ENCODE measurements at regions not wholly inside any gene's neighbourhood (a gene's known extent, or its start where the extent isn't known, plus 50 kb on each side); places are given as distances from the start of the nearest gene placed in this dataset.
A peak's percentile ranks its signal among the peaks of the same experiment; 100 is the strongest.

DNA sequence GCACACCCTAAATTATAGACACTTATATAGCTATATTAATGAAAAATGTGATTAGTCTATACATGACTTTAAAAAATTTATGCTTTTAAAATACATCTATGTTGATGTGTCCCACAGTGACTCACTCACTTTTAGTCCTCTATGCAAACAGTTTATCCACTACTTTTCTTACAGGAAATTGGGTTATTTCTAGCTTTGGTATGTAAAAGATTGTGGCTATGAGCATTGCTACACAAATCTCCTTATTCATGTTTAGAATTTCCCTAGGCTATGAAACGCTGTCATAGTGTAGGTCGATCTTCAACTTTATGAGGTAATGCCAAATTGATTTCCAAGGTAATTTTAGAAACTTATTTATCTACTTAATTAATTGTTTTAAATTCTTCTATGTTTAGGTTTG is 687.4 kb downstream of the PRR16 start:
- no peaks in the 10 kb centered on the region for H3K27me3 ChIP-seq (ENCODE audit: insufficient read depth, low read length, poor library complexity)
- H3K4me2 ChIP-seq (ENCODE audit: insufficient read depth, low read length), result no peak overlapping the region
- H3K79me2 ChIP-seq (ENCODE audit: insufficient read depth, low read length), result no peaks in the 10 kb centered on the region
- no peak for TF ChIP-seq EZH2 (IDR thresholded peaks at IDR 0.05; ENCODE audit: borderline replicate concordance, low read depth, low read length, severe bottlenecking)
- TF ChIP-seq, protein P1, sequence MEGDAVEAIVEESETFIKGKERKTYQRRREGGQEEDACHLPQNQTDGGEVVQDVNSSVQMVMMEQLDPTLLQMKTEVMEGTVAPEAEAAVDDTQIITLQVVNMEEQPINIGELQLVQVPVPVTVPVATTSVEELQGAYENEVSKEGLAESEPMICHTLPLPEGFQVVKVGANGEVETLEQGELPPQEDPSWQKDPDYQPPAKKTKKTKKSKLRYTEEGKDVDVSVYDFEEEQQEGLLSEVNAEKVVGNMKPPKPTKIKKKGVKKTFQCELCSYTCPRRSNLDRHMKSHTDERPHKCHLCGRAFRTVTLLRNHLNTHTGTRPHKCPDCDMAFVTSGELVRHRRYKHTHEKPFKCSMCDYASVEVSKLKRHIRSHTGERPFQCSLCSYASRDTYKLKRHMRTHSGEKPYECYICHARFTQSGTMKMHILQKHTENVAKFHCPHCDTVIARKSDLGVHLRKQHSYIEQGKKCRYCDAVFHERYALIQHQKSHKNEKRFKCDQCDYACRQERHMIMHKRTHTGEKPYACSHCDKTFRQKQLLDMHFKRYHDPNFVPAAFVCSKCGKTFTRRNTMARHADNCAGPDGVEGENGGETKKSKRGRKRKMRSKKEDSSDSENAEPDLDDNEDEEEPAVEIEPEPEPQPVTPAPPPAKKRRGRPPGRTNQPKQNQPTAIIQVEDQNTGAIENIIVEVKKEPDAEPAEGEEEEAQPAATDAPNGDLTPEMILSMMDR (IDR thresholded peaks at IDR 0.05; ENCODE audit: borderline replicate concordance, extremely low read depth, low read length, poor library complexity, severe bottlenecking), result no peak
- H3K9me3 ChIP-seq (ENCODE audit: insufficient read depth, low read length, severe bottlenecking), result no peaks in the 10 kb centered on the region
- no peak overlapping the region for H2AFZ ChIP-seq (ENCODE audit: low read depth, low read length)
- DNase-seq, result no peak
- H3K27ac ChIP-seq (ENCODE audit: low read length), result no peak overlapping the region
- no peak overlapping the region for H3K4me3 ChIP-seq (ENCODE audit: low read depth in 1 of 2, low read length in 2 of 2)
- H3K36me3 ChIP-seq (ENCODE audit: insufficient read depth, low read length), result no peaks in the 10 kb centered on the region
- no peak overlapping the region for H3K9ac ChIP-seq (ENCODE audit: low read depth, low read length)
- no peaks in the 10 kb centered on the region for H4K20me1 ChIP-seq (ENCODE audit: insufficient read depth, low read length)
- H3K4me1 ChIP-seq (ENCODE audit: insufficient read depth, low read length), result 0 out of 2 replicates have a peak, but pooled peaks cover 4% of the 10 kb centered on the region
- no peak for ATAC-seq (ENCODE audit: insufficient read depth, low read depth)

DNA sequence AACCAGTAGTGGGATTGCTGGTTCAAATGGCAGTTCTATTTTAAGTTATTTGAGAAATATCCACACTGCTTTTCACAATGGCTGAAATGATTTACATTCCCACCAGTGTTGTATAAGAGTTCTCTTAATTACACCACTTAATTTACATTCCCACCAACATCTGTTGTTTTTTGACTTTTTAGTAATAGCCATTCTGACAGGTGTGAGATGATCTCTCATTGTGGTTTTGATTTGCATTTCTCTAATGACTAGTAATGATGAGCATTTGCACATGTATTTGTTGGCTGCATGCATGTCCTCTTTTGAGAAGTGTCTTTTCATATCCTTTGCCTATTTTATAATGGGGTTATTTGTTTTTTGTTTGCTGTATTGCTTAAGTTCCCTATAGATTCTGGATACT is 688.3 kb downstream of the PRR16 start:
- Histone ChIP-seq H3K4me1 (ENCODE audit: insufficient read depth, low read length) (0 out of 2 replicates have a peak, but pooled peaks cover 4% of the 10 kb centered on the region), H4K20me1 (ENCODE audit: insufficient read depth, low read length) (no peaks in the 10 kb centered on the region), H3K79me2 (ENCODE audit: insufficient read depth, low read length) (no peaks in the 10 kb centered on the region), H3K9ac (ENCODE audit: low read depth, low read length) (no peak overlapping the region), H3K9me3 (ENCODE audit: insufficient read depth, low read length, severe bottlenecking) (no peaks in the 10 kb centered on the region), H3K4me3 (ENCODE audit: low read depth in 1 of 2, low read length in 2 of 2) (no peak overlapping the region), H3K27me3 (ENCODE audit: insufficient read depth, low read length, poor library complexity) (no peaks in the 10 kb centered on the region), H2AFZ (ENCODE audit: low read depth, low read length) (peak overlapping the region; percentile 17; the same call in 1 of the 2 replicates), H3K36me3 (ENCODE audit: insufficient read depth, low read length) (no peaks in the 10 kb centered on the region), H3K4me2 (ENCODE audit: insufficient read depth, low read length) (no peak overlapping the region), H3K27ac (ENCODE audit: low read length) (no peak overlapping the region)
- ATAC-seq (ENCODE audit: insufficient read depth, low read depth), result no peak
- DNase-seq, result no peak
- TF ChIP-seq EZH2 (IDR thresholded peaks at IDR 0.05; ENCODE audit: borderline replicate concordance, low read depth, low read length, severe bottlenecking), result no peak
- TF ChIP-seq, protein P1 (IDR thresholded peaks at IDR 0.05; ENCODE audit: borderline replicate concordance, extremely low read depth, low read length, poor library complexity, severe bottlenecking), result no peak

- Histone ChIP-seq H4K20me1 (ENCODE audit: insufficient read depth, low read length) (no peaks in the 10 kb centered on the region), H3K4me1 (ENCODE audit: insufficient read depth, low read length) (0 out of 2 replicates have a peak, but pooled peaks cover 4% of the 10 kb centered on the region), H3K4me3 (ENCODE audit: low read depth in 1 of 2, low read length in 2 of 2) (no peak overlapping the region), H3K79me2 (ENCODE audit: insufficient read depth, low read length) (no peaks in the 10 kb centered on the region), H3K36me3 (ENCODE audit: insufficient read depth, low read length) (no peaks in the 10 kb centered on the region), H3K27ac (ENCODE audit: low read length) (no peak overlapping the region), H3K27me3 (ENCODE audit: insufficient read depth, low read length, poor library complexity) (no peaks in the 10 kb centered on the region), H3K9ac (ENCODE audit: low read depth, low read length) (no peak overlapping the region), H3K4me2 (ENCODE audit: insufficient read depth, low read length) (no peak overlapping the region), H2AFZ (ENCODE audit: low read depth, low read length) (peak overlapping the region; percentile 54; the same call in 1 of the 2 replicates), H3K9me3 (ENCODE audit: insufficient read depth, low read length, severe bottlenecking) (no peaks in the 10 kb centered on the region)
- TF ChIP-seq EZH2 (IDR thresholded peaks at IDR 0.05; ENCODE audit: borderline replicate concordance, low read depth, low read length, severe bottlenecking), result no peak
- TF ChIP-seq, protein P1 (IDR thresholded peaks at IDR 0.05; ENCODE audit: borderline replicate concordance, extremely low read depth, low read length, poor library complexity, severe bottlenecking), result no peak
- DNase-seq (no peak), ATAC-seq (ENCODE audit: insufficient read depth, low read depth) (no peak)
Measured at GRCh38 chr5:121156565-121156964, 692.5 kb downstream of the PRR16 start.

DNA sequence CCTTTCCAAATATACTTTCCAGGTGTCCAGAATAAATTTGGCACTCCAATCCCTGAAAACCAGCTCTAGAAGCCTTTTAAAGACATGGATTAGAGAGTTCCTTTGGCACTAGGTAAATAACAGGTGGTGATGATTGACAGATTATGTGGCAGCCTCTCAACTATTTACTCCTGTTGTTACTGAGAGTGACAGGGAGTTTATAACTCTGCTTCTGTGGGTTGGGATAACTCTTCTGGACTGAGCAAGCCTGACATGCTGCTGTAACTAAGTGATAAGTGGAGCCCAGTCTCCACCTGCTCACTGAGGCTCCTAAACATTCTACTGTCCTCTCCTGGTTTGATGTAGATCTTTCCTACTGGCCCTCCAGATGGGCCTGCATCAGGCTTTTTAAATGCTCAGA is 693.2 kb upstream of the FTMT start:
- Histone ChIP-seq H3K79me2 (ENCODE audit: insufficient read depth, low read length) (no peaks in the 10 kb centered on the region), H3K27me3 (ENCODE audit: insufficient read depth, low read length, poor library complexity) (no peaks in the 10 kb centered on the region), H3K9ac (ENCODE audit: low read depth, low read length) (no peak overlapping the region), H3K9me3 (ENCODE audit: insufficient read depth, low read length, severe bottlenecking) (no peaks in the 10 kb centered on the region), H3K27ac (ENCODE audit: low read length) (no peak overlapping the region), H3K4me1 (ENCODE audit: insufficient read depth, low read length) (no peaks in the 10 kb centered on the region), H2AFZ (ENCODE audit: low read depth, low read length) (peak overlapping the region; percentile 57), H3K36me3 (ENCODE audit: insufficient read depth, low read length) (no peaks in the 10 kb centered on the region), H3K4me2 (ENCODE audit: insufficient read depth, low read length) (no peak overlapping the region), H3K4me3 (ENCODE audit: low read depth in 1 of 2, low read length in 2 of 2) (no peak overlapping the region), H4K20me1 (ENCODE audit: insufficient read depth, low read length) (no peaks in the 10 kb centered on the region)
- TF ChIP-seq EZH2 (IDR thresholded peaks at IDR 0.05; ENCODE audit: borderline replicate concordance, low read depth, low read length, severe bottlenecking), result no peak
- TF ChIP-seq, protein P1 (IDR thresholded peaks at IDR 0.05; ENCODE audit: borderline replicate concordance, extremely low read depth, low read length, poor library complexity, severe bottlenecking), result no peak
- DNase-seq (no peak), ATAC-seq (ENCODE audit: insufficient read depth, low read depth) (no peak)
